ENCODE measurements at regions not wholly inside any gene's neighbourhood (a gene's known extent, or its start where the extent isn't known, plus 50 kb on each side); places are given as distances from the start of the nearest gene placed in this dataset.

GRCh38 chr7:80294346-80294745 is 159.7 kb downstream of the GNAI1 start:
- no peak for TF ChIP-seq MAX (IDR thresholded peaks at IDR 0.05; ENCODE audit: low read depth, low read length)
- no peak for TF ChIP-seq POLR2A (IDR thresholded peaks at IDR 0.05; ENCODE audit: extremely low read depth, insufficient read length)
